Activated naive CD8-positive, alpha-beta T cell treated with anti-CD3 and anti-CD28 coated beads, Interleukin-2, amount 10 ng/mL, durations not matched to agents 7 days and 5 days (primary cell): ENCODE measurements at regions not wholly inside any gene's neighbourhood (a gene's known extent, or its start where the extent isn't known, plus 50 kb on each side); places are given as distances from the start of the nearest gene placed in this dataset.
A peak's percentile ranks its signal among the peaks of the same experiment; 100 is the strongest.

ENCODE experiments used
- ATAC-seq: fragments of 150-1000 bp; cut with Tn5 transposase; one replicate; pipeline ENCODE4 v1.10.0; 2021; ENCODE audit warnings: low read depth, moderate library complexity
- POLR2A ChIA-PET: fragments of 350-600 bp; sonication (Branson Sonifier 250); formaldehyde crosslinking; loops from one replicate; lab custom pipeline; 2021; ENCODE audit warnings: antibody characterized with exemption; lab: Charles Lee
- DNase-seq: peaks from one replicate; pipeline ENCODE4 v3.0.0; 2021
- H3K27ac Mint-ChIP-seq: one replicate; pipeline ENCODE4 v1.8.0; 2022; ENCODE audit warnings: mild to moderate bottlenecking, mixed read lengths
- H3K27me3 Mint-ChIP-seq: one replicate; pipeline ENCODE4 v1.8.0; 2022; ENCODE audit warnings: mild to moderate bottlenecking, moderate library complexity, mixed read lengths
- H3K36me3 Mint-ChIP-seq: one replicate; pipeline ENCODE4 v1.8.0; 2021; ENCODE audit warnings: mild to moderate bottlenecking, mixed read lengths
- H3K4me1 Mint-ChIP-seq: one replicate; pipeline ENCODE4 v1.8.0; 2021; ENCODE audit warnings: mixed read lengths
- H3K4me3 Mint-ChIP-seq: one replicate; pipeline ENCODE4 v1.8.0; 2022; ENCODE audit warnings: mild to moderate bottlenecking, moderate library complexity, mixed read lengths
- H3K9me3 Mint-ChIP-seq: one replicate; pipeline ENCODE4 v1.8.0; 2021; ENCODE audit warnings: mixed read lengths

DNA sequence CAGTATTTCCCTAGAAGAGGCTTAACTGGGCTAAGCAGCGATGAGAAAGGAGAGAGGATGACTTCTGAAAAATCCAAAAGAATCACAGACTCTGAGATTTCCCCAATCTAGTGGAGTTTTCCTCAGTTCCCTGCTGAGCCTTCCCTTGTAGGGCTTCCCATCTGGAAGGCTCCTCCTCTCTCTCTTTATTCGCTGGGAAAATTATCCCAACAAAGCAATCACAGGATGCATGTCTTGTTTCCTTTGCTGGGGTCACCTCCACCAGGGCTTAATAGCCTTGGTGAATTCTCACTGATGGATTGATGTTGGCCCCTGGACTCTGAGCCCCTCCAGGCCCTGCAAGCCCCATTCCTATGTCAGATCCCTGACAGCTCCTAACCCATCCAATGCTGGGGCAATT lies 69.8 kb upstream of the MAFB start:
- POLR2A ChIA-PET: no interaction called here
- Mint-ChIP-seq H3K27ac (peak overlapping the region; percentile 35), H3K9me3 (no peaks in the 10 kb centered on the region), H3K36me3 (peaks cover 2% of the 10 kb centered on the region), H3K27me3 (peaks cover 13% of the 10 kb centered on the region), H3K4me1 (peaks cover 22% of the 10 kb centered on the region), H3K4me3 (no peak overlapping the region)
- DNase-seq (no peak), ATAC-seq (no peak)

DNA sequence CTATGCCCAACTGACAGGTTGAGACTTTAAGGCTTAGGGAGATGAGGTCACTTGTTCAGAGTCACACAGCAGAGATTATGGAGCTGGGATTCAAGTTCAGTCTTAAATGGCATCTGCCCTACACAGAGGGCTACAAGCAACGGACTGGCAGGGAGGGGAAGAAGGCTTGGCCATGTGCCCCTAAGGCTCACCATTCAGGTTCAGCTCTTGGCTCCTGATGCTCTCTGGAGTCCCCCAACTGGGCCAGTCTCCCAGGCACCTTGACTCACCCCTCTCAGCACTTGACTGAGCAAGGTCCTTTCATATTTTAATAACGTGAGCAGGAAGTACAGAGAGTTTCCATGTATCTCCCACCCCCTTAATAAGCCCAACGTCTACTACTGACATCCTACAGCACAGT lies 71.4 kb upstream of the MAFB start:
- peaks cover 16% of the 10 kb centered on the region for H3K27me3 Mint-ChIP-seq
- H3K4me1 Mint-ChIP-seq: peaks cover 22% of the 10 kb centered on the region
- no peaks in the 10 kb centered on the region for H3K9me3 Mint-ChIP-seq
- no peak overlapping the region for H3K27ac Mint-ChIP-seq
- peaks cover 2% of the 10 kb centered on the region for H3K36me3 Mint-ChIP-seq
- POLR2A ChIA-PET: no interaction called here
- no peak overlapping the region for H3K4me3 Mint-ChIP-seq
- no peak for ATAC-seq
- DNase-seq: no peak

DNA sequence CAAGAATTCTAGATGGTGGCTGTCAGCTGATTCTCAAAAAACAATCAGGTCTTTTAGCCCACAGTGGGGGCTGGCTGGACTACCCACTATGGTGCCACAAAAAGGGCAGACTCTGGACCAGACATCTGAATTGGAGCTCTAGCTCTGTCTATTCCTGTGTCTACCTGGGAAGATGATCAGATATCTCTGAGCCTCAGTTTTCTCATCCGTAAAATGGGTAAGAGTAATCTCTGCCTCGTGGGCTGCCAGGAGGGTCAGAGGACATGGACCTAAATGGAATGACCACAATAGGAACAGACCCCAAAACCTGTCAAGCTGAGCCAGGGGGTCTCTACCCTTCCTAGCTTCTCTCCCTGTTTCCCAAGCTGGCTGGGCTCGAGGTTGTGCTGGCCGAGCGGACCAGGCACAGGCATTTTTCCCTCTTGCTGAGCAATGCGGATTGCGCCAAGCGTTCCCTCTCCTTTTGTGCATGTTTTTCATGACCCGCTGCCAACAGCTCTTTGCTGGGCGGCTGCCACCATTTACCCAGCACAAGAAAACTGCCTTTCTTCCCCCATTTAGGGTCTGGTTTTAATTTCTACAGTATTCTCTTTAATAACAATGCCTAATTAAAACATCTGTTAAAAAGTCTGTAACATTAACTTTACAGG lies 74.7 kb upstream of the MAFB start:
- H3K4me1 Mint-ChIP-seq: no peaks in the 10 kb centered on the region
- no peaks in the 10 kb centered on the region for H3K9me3 Mint-ChIP-seq
- no peak for ATAC-seq
- peaks cover 16% of the 10 kb centered on the region for H3K27me3 Mint-ChIP-seq
- H3K4me3 Mint-ChIP-seq: no peak overlapping the region
- no peak overlapping the region for H3K27ac Mint-ChIP-seq
- H3K36me3 Mint-ChIP-seq: no peaks in the 10 kb centered on the region
- POLR2A ChIA-PET: no interaction called here
- DNase-seq: no peak

DNA sequence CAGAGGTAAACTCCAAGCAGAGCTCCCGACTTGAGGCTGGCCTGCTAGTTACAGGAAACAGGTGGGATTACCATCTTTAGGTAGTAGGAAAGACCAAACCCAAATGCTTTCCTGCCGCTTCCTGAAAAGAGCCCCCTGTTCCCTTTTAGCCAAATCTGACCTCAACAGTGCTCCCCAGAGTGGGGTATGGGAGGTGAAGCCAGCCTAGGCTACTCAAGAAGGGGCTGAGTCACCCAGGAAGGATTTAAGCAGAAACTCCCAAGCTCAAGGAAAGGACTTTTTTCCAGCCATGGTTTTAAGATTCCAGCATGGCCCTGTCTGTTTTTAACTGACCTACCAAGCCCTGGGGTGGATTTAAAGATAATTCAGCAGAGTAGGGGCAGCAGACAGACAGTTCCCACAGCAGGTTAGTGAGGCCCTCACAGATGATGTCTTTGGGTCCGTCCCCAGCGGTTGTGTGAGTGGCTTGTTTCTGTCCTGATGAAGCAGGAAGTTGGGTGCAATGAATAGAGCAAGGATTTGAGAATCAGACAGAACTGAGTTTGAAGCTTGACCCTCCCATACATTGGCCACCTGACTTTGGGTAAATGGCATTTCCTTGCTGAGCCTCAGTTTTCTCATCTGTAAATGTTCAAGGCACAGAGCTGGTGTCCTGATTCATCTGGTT lies 76.9 kb upstream of the MAFB start:
- Mint-ChIP-seq H3K4me3 (no peak overlapping the region), H3K9me3 (no peaks in the 10 kb centered on the region), H3K27ac (no peak overlapping the region), H3K4me1 (no peaks in the 10 kb centered on the region), H3K36me3 (no peaks in the 10 kb centered on the region), H3K27me3 (peaks cover 10% of the 10 kb centered on the region)
- ATAC-seq (no peak), DNase-seq (no peak)
- POLR2A ChIA-PET: no interaction called here

DNA sequence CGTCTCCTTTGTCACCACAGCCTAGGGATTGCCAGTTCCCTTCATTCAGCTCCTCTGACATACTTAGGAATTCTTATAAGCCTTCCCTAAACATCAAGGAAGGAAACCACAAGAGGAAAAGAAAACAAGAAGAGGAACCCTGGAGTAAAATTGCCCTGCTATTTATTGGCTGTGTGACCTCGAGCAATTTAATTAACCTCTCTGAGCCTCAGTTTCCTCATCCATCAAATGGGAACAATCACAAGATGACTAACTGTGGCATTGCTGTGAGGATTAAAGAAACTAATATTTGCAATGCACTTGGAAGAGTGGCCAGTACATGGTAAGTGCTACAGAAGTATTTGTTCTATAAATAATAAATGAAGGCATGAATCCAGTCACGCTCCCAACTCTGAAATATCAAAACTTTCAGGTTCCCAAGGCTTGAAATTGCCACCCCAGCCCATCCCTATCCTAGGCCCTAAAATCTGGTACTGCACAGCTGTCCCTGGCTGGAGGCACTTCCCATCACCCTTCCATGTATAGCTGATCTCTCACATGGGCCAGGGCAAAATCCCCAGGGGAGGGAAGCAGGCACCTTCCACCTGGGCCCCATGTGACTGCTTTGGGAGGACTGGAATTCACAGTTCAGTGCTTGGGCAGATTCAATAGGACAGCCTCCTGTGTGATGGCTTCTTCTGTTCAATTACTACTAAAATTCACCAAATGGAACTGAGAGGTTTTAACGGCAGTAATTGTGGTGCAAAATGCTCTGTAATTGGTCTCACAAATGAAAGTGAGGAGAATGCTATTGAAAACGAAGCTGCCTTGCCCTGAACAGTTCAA lies 78.0 kb upstream of the MAFB start:
- Mint-ChIP-seq H3K4me3 (no peak overlapping the region), H3K27me3 (peaks cover 8% of the 10 kb centered on the region), H3K36me3 (no peaks in the 10 kb centered on the region), H3K4me1 (no peaks in the 10 kb centered on the region), H3K9me3 (no peaks in the 10 kb centered on the region), H3K27ac (no peak overlapping the region)
- ATAC-seq (no peak), DNase-seq (no peak)
- POLR2A ChIA-PET: no interaction called here

DNA sequence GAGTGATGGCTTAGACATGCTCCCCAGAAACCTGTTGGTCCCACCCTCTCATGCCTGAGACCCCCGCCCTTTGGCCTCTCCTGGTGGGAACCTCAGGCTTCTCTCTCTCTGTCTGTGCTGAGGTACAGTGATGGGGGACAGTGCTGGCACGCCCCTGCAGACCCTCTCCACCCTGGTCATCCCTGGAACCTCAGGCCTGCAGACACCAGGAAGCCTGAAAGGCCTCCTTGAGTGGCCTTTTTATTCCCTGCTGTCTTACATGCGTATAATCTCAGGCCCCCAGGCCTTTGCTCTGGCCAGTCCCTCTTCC lies 78.5 kb upstream of the MAFB start:
- ATAC-seq: no peak
- DNase-seq: no peak
- Mint-ChIP-seq H3K36me3 (no peaks in the 10 kb centered on the region), H3K9me3 (no peaks in the 10 kb centered on the region), H3K4me3 (no peak overlapping the region), H3K27ac (no peak overlapping the region), H3K27me3 (peaks cover 8% of the 10 kb centered on the region), H3K4me1 (no peaks in the 10 kb centered on the region)
- POLR2A ChIA-PET: no interaction called here

DNA sequence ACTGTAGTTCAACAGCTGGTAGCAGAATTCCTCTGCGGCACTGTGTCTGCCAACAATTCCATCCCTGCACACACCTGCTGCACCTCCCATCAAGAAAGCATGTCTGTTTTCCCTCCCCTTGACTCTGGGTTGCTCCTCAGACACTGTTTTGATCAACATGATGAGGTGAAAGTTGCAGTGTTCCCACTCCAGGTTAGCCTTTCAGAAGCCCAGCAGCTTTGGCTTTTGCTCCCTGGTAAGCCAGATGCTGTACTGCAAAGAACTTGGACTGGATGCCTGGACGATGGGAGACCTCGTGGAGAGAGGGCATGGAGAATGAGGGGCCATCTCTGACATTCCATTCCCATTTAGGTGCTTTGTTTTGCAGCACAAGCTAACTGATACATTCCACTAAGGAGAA lies 79.1 kb upstream of the MAFB start:
- ATAC-seq (no peak), DNase-seq (no peak)
- Mint-ChIP-seq H3K4me3 (no peak overlapping the region), H3K36me3 (no peaks in the 10 kb centered on the region), H3K27me3 (peaks cover 8% of the 10 kb centered on the region), H3K9me3 (no peaks in the 10 kb centered on the region), H3K27ac (no peak overlapping the region), H3K4me1 (no peaks in the 10 kb centered on the region)
- POLR2A ChIA-PET: no interaction called here

DNA sequence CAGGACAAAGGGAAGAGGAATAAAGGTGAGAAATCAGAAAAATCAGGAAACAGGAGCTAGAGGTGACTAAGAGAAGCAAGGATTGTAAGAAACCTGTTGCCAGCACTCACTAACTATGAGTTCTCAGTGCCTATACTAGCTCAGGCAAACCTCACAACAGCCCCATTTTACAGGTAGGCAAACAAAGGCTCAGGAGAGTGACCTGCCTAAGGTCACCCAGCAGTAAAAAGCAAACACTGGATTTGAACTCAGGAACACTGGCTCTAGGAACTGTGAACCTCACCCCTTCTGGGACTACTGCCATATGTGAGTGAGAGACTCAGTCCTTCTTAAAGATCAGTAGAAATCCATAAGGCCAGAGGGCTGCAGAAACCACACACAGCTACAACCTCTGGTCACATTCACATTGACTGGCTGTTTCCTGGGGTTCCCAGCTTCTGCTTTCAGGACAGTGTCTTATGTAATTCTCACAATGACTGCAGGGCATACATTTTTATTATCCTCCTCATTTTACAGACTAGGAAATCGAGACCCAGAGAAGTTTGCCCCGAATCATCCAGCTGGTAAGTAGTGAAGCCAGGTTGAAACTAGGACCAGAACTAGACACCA lies 80.7 kb upstream of the MAFB start:
- H3K36me3 Mint-ChIP-seq: no peaks in the 10 kb centered on the region
- ATAC-seq (no peak), DNase-seq (no peak)
- H3K27ac Mint-ChIP-seq: no peak overlapping the region
- H3K27me3 Mint-ChIP-seq: peaks cover 5% of the 10 kb centered on the region
- no peaks in the 10 kb centered on the region for H3K4me1 Mint-ChIP-seq
- POLR2A ChIA-PET: no interaction called here
- H3K4me3 Mint-ChIP-seq: no peak overlapping the region
- H3K9me3 Mint-ChIP-seq: no peaks in the 10 kb centered on the region

DNA sequence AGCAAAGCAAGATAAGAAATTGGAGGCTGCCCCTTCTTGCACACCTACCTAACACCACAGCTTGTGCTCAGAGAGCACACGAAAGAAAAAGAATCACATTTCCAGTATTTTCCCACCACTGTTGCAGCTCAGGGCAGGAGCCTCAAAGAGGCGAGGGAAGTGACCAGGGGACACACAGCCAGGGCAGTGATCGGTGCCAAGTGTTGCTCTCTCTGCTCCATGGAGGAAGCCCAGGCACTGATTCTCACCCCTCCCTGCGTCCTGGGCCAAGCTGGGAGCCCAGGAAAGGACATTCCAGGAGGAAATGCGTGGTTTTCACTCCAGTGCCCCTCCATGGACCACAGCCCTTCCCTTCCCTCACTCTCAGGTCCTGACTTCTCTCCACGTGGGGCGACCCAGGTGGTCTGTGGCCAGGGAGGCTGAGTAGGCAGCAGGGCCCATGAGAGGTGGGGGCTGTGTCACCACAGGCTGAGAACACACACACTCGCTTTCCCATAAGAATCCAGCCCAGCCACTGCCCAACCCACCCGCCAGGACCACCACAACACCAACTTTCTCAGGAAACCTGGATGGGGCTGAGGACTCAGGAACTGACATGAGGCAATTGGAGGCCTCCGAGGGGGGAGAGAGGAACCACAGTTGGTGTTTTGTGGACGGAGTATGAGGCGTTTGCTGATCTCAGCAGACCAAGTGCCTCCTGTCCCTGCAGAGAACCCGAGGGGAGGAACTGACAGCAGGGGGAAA lies 81.7 kb upstream of the MAFB start:
- Mint-ChIP-seq H3K9me3 (no peaks in the 10 kb centered on the region), H3K27ac (no peak overlapping the region), H3K4me3 (no peak overlapping the region), H3K36me3 (no peaks in the 10 kb centered on the region), H3K27me3 (peaks cover 5% of the 10 kb centered on the region), H3K4me1 (no peaks in the 10 kb centered on the region)
- POLR2A ChIA-PET: no interaction called here
- ATAC-seq (no peak), DNase-seq (no peak)

DNA sequence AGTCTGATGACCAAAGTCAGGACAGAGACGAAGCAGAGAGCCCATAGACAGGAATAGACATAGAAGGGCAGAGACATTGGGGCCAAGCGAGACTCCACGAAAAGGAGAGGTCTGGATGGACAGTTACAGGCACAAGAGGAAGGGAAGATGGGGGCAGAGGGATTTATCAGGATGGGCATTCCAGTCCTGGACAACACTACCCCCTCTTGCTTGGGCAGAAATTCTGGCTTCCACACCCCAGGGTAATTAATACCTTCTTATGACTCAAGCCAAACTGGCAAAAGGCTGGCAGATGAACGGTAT lies 82.2 kb upstream of the MAFB start:
- Mint-ChIP-seq H3K4me1 (no peaks in the 10 kb centered on the region), H3K27me3 (peaks cover 5% of the 10 kb centered on the region), H3K36me3 (no peaks in the 10 kb centered on the region), H3K4me3 (no peak overlapping the region), H3K27ac (no peak overlapping the region), H3K9me3 (no peaks in the 10 kb centered on the region)
- DNase-seq (no peak), ATAC-seq (no peak)
- POLR2A ChIA-PET: no interaction called here

DNA sequence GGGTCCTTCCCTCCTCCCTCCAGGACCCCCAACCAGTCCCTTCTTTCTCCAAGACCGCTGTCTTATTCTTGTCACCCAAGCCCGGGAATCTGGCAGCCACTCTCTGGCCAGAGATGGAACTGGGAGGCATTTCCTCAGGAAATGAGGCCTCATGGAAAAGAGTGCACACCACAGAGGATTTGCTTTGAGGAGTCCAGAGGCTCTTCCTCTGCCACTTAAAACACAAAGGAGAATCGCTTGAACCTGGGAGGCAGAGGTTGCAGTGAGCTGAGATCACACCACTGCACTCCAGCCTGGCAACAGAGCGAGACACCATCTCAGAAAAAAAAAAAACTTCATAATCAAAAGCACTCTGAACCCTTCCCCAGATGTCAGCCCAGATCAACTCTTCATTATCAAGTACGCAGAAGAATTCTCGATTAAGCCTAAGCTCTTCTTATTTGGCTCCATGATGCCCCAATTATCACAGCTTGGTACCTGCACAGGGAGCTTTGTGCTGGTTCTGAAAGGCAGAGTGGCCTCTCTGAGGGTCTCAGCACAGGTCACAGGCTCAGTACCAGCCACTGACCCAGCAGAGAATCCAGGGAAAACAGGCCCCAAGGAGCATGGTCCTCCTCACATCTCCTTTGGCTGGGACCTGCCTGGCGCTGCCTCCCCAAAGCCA lies 82.9 kb upstream of the MAFB start:
- Mint-ChIP-seq H3K4me3 (no peak overlapping the region), H3K9me3 (no peaks in the 10 kb centered on the region), H3K27ac (no peak overlapping the region), H3K36me3 (no peaks in the 10 kb centered on the region), H3K4me1 (no peaks in the 10 kb centered on the region), H3K27me3 (peaks cover 5% of the 10 kb centered on the region)
- DNase-seq (no peak), ATAC-seq (no peak)
- POLR2A ChIA-PET: no interaction called here

DNA sequence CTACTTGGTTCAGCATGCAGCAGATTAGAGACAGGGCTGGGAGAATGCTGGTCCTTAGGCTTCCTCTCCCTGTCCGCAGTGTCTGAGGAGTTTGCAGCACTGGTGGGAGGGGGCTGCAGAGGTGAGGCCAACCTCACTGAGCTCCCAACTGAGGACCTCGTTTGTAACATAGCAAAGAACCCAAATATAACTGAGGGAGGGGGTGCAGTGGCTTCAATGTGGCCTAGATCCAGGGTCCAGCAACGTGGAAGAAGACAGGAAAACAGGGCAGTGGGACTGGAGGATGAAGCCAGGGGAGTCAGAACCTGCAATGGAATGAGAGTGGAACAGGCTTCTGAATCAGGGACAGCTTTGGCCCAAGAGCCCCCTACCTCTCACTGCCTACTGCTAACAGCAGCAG lies 84.3 kb upstream of the MAFB start:
- Mint-ChIP-seq H3K4me3 (no peak overlapping the region), H3K9me3 (no peaks in the 10 kb centered on the region), H3K27ac (no peak overlapping the region), H3K36me3 (no peaks in the 10 kb centered on the region), H3K27me3 (peaks cover 5% of the 10 kb centered on the region), H3K4me1 (no peaks in the 10 kb centered on the region)
- ATAC-seq: no peak
- POLR2A ChIA-PET: no interaction called here
- no peak for DNase-seq

DNA sequence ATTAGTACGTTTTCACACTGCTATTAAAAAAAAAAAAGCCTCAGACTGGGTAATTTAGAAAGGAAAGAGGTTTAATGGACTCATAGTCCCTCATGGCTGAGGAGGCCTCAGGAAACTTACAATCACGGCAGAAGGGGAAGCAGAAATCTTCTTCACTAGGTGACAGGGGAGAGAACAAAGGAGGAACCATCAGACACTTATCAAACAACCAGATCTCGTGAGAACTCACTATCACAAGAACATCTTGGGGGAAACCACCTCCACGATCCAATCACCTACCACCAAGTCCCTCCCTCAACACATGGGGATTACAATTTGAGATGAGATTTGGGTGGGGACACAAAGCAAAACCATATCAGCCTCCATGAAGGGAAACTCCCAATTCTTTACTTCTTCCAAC lies 85.2 kb upstream of the MAFB start:
- H3K27ac Mint-ChIP-seq: no peak overlapping the region
- DNase-seq: no peak

More for the DNA sequence above, 85.2 kb upstream of the MAFB start:
- Mint-ChIP-seq H3K4me3 (no peak overlapping the region), H3K27me3 (peaks cover 12% of the 10 kb centered on the region), H3K9me3 (no peaks in the 10 kb centered on the region), H3K4me1 (no peaks in the 10 kb centered on the region), H3K36me3 (no peaks in the 10 kb centered on the region)
- ATAC-seq: no peak
- POLR2A ChIA-PET: no interaction called here
